BJ (cell line): ENCODE measurements at regions not wholly inside any gene's neighbourhood (a gene's known extent, or its start where the extent isn't known, plus 50 kb on each side); places are given as distances from the start of the nearest gene placed in this dataset.
A peak's percentile ranks its signal among the peaks of the same experiment; 100 is the strongest.

Experiments used
- CTCF ChIA-PET: fragments of 350-600 bp; formaldehyde crosslinking; extraction: SDS; loops from one replicate; lab custom pipeline; 2021; ENCODE audit warnings: antibody characterized with exemption, inconsistent platforms; lab: Yijun Ruan, JAX
- POLR2A ChIA-PET: fragments of 300-600 bp; sonication (Branson Sonifier 250); formaldehyde crosslinking; extraction: SDS; loops from one replicate; lab custom pipeline; 2021; ENCODE audit warnings: antibody characterized with exemption; lab: Charles Lee
- DNase-seq: peaks from one replicate; pipeline ENCODE4 v3.0.0-alpha.2; 2011; ENCODE audit warnings: low read depth
- H3K27me3 ChIP-seq: 2 replicates; pipeline ENCODE4 v1.6.0; 2011; ENCODE audit warnings: low read length; ENCODE audit not compliant: control insufficient read depth, insufficient read depth
- H3K36me3 ChIP-seq: 2 replicates; pipeline ENCODE4 v1.5.1; 2011; ENCODE audit warnings: low read length; ENCODE audit not compliant: control insufficient read depth, insufficient read depth
- H3K4me3 ChIP-seq: 2 replicates; pipeline ENCODE4 v1.5.1; 2011; ENCODE audit warnings: low read depth, mild to moderate bottlenecking, control low read depth, low read length
- TF ChIP-seq, protein P1 (sequence below): IDR thresholded peaks from 2 replicates; pipeline ENCODE4 v1.5.1; 2011; ENCODE audit warnings: low read depth, mild to moderate bottlenecking, control low read depth, inconsistent platforms, low read length, moderate library complexity; ENCODE audit not compliant: insufficient read depth

DNA sequence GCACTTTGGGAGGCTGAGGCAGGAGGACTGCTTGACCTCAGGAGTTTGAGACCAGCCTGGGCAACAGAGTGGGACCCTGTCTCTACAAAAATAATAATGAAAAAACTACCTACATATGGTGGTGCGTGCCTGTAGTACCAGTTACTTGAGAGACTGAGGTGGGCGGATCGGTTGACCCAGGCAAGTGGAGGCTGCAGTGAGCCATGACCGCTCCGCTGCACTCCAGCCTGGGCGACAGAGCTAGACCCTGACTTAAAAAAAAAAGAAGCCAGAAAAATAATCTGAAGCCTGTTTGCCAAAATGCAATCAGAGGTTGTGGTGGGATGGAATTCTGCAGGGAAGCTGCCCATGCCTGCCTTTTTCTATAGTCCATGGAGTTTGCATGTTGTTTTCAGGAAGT, 50.4 kb upstream of the GGTA1 start:
- POLR2A ChIA-PET, result no interaction called here

DNA sequence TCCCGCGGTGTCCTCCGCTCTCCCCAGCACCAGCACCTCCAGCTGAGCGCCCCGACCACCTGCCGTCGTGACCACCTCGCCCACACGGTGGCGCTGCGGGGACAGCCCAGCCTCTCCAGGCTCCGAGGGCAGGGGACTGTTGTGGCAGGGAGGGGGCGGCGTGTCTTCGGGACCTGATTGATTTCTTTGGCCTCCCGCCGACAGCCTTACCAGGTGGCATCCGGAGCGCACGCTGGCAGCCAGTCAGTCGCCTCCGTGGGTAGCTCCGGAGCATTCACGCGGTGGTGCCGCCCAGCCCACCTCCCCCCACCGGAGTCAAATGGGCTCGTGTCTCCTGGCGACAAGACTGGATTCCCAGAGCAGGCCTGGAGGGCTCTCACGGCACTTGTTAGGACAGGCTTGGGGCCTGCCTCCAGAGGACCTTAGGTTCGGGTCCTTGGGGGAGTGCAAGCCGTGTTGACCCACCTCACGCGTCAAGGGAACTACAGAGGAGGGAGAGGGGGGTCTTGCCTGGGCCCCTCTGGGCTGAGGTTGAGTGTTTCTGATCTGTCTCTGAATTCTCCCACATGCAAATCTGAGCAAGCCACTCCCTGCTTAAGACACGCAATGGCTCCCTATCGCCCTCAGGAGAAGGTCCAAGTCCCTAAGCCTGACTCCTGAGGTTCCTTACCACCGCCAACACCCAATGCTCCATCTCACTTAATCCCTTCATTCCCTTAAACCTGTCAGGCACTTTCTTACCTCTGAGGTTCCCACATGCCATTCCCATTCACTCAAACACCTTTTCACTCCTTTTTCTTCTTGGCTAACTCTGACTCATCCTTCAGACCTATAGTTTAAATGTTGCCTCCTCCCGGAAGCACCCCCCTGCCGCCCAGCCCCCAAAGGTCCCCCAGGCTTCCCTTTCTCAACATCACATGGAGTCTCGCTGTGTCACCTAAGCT, 51.2 kb upstream of the GGTA1 start:
- Histone ChIP-seq H3K4me3 (peak overlapping the region; percentile 28), H3K36me3 (no peaks in the 10 kb centered on the region), H3K27me3 (peaks cover 12% of the 10 kb centered on the region)
- POLR2A ChIA-PET, result no interaction called here
- no peak for DNase-seq
- CTCF ChIA-PET, result interaction anchor here (0.6 to 2.9 kb wide), 51 partner anchors 9 to 574 kb away, joined by 3 to 48 read pairs (median 5); no protein-coding TSS in a partner anchor
- TF ChIP-seq, protein P1, sequence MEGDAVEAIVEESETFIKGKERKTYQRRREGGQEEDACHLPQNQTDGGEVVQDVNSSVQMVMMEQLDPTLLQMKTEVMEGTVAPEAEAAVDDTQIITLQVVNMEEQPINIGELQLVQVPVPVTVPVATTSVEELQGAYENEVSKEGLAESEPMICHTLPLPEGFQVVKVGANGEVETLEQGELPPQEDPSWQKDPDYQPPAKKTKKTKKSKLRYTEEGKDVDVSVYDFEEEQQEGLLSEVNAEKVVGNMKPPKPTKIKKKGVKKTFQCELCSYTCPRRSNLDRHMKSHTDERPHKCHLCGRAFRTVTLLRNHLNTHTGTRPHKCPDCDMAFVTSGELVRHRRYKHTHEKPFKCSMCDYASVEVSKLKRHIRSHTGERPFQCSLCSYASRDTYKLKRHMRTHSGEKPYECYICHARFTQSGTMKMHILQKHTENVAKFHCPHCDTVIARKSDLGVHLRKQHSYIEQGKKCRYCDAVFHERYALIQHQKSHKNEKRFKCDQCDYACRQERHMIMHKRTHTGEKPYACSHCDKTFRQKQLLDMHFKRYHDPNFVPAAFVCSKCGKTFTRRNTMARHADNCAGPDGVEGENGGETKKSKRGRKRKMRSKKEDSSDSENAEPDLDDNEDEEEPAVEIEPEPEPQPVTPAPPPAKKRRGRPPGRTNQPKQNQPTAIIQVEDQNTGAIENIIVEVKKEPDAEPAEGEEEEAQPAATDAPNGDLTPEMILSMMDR, result peak; percentile 94

More for the DNA sequence above, 50.4 kb upstream of the GGTA1 start:
- Histone ChIP-seq H3K36me3 (no peaks in the 10 kb centered on the region), H3K27me3 (peaks cover 12% of the 10 kb centered on the region), H3K4me3 (no peak overlapping the region)
- TF ChIP-seq, protein P1, result no peak
- no peak for DNase-seq
- CTCF ChIA-PET, result interaction anchor here (0.7 to 2.9 kb wide), 48 partner anchors 8 to 490 kb away, joined by 3 to 48 read pairs (median 5); no protein-coding TSS in a partner anchor

DNA sequence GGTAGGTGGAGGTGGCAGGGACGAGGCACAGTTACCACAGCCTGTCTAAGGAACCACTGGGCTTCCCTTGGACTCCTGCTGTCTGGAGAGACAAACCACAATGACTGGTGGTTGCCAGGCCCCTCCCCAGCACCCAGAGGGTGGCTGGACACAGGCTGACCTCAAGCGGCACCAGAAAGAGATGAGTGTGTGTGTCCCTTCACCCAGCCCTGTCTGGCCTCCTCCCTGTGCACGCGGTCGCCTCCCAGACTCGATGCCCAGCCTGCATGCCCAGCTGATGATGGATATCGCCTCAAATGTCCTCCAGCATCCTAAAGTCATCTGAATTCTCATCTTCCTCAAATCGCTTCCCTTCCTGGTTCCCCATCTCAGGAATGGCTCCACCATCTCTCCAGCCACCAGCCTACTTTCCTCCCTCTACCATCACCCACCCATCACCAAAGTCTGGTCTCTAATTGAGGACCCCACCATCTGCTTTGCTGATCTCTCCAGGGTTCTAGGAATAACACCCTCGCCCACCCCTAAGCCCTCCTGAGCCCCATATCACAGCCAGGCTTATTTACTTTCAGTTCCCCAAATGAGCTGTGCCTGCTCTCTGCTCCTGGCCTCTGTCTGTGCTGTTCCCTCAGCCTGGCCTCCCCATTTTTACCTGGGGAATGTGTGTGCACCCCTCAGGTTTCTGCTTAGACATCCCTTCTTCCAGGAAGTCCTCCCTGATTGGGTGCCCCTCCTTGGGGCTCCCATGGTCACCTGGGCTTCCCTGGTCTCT, 52.5 kb upstream of the GGTA1 start:
- no peak overlapping the region for H3K4me3 ChIP-seq
- POLR2A ChIA-PET, result no interaction called here
- no peaks in the 10 kb centered on the region for H3K36me3 ChIP-seq
- H3K27me3 ChIP-seq, result peaks cover 12% of the 10 kb centered on the region
- CTCF ChIA-PET, result interaction anchor here (0.7 to 2.9 kb wide), 8 partner anchors 11 to 993 kb away, joined by 3 to 48 read pairs (median 10); no protein-coding TSS in a partner anchor
- no peak for DNase-seq
- TF ChIP-seq, protein P1, result no peak

DNA sequence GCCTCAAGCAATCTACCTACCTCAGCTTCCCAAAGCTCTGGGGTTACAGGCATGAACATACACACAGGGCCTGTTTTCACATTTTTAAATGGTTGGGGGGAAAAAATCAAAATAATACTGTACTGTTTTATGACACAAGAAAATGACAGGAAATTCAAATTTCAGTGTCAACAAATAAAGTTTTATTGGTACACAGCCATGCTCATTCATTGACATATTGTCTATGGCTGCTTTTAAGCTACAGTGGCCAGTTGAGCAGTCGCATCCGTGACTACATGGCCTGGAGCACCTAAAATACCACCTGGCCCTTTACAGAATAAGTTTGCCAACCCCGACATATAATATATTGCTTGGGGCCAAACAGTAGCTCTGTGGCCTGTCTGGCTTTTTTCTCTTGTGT, 56.4 kb upstream of the GGTA1 start:
- POLR2A ChIA-PET, result interaction anchor here (0.8 kb wide), 1 partner anchor 10 kb away, joined by 7 read pairs; no protein-coding TSS in a partner anchor
- Histone ChIP-seq H3K36me3 (no peaks in the 10 kb centered on the region), H3K27me3 (peaks cover 10% of the 10 kb centered on the region), H3K4me3 (no peak overlapping the region)
- TF ChIP-seq, protein P1, result no peak
- no peak for DNase-seq
- CTCF ChIA-PET, result interaction anchor here (0.6 to 3.9 kb wide), 5 partner anchors 9 to 129 kb away, joined by 3 to 18 read pairs (median 12); no protein-coding TSS in a partner anchor
